ENCODE measurements at regions not wholly inside any gene's neighbourhood (a gene's known extent, or its start where the extent isn't known, plus 50 kb on each side); places are given as distances from the start of the nearest gene placed in this dataset.

DNA sequence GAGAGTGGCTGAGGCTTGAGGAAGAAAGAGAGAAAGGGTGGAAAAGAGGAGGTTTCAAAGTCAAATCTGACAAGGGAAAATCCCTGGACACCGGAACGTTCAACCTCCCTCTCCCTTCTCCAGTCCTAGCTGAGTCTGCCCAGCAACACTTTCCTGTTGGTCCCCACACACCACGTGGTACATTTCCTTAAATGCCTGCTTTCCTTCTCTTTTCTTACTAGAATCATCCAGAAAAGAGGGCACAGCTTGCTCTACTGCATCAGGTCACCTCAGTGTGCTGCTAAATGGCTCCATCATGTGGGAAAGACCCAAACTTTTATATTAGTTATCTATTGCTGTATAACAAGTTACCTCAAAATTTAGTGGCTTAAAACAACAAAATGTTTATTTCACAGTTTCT is 181.2 kb downstream of the NECTIN3 start:
- H3K23me2 ChIP-seq (ENCODE audit: low read depth, low read length) = no peaks in the 10 kb centered on the region
- H3K27me3 ChIP-seq (replicated peaks in 1 of 4; ENCODE audit: control insufficient read depth in 3 of 4, extremely low read depth in 1 of 4, insufficient read depth in 3 of 4, low read length in 3 of 4) = no peaks in the 10 kb centered on the region
- no peak overlapping the region for H3K4me3 ChIP-seq (ENCODE audit: extremely low read depth in 1 of 4, insufficient read depth in 2 of 4, low read depth in 3 of 4, low read length in 4 of 4)
- H3K4me2 ChIP-seq (ENCODE audit: insufficient read depth in 1 of 2, low read depth in 2 of 2, low read length in 2 of 2) = no peak overlapping the region
- H3K4me1 ChIP-seq (replicated peaks in 1 of 4; ENCODE audit: control insufficient read depth in 3 of 4, insufficient read depth in 4 of 4, low read length in 3 of 4) = no peaks in the 10 kb centered on the region
- POLR2A ChIA-PET (ENCODE audit: partially characterized antibody) = interaction anchor here (1.7 kb wide), 1 partner anchor 287 kb away, joined by 5 read pairs; no protein-coding TSS in a partner anchor
- H4K91ac ChIP-seq (replicated peaks; ENCODE audit: insufficient read length, low read length) = no peak overlapping the region
- DNase-seq (ENCODE audit: low read depth in 1 of 2, low spot score in 2 of 2) (no peak), FAIRE-seq (no peak)
- H3K79me1 ChIP-seq (ENCODE audit: low read depth, low read length) = no peaks in the 10 kb centered on the region
- no peak overlapping the region for H4K5ac ChIP-seq (ENCODE audit: insufficient read length, low read depth, low read length)
- no peak overlapping the region for H3K27ac ChIP-seq (ENCODE audit: low read depth, low read length)
- H2BK120ac ChIP-seq (replicated peaks; ENCODE audit: low read depth, low read length) = no peak overlapping the region
- H3K23ac ChIP-seq (ENCODE audit: insufficient read length) = no peak overlapping the region
- no peak overlapping the region for H4K8ac ChIP-seq (ENCODE audit: extremely low read depth, insufficient read depth, low read length)
- CTCF ChIA-PET (ENCODE audit: partially characterized antibody) = interaction anchor here (0.9 to 2.8 kb wide), 5 partner anchors 54 to 237 kb away, joined by 3 to 11 read pairs (median 3); no protein-coding TSS in a partner anchor
- 33% methylated on average over 3 of the region's 3 CpGs; no CpG with 5 or more reads in 1 of the 2 experiments for WGBS, 2 experiments (ENCODE audit: extremely low coverage in 1 of 2, insufficient coverage in 1 of 2, insufficient read length in 1 of 2, insufficient replicate concordance in 2 of 2, low coverage in 1 of 2, low lambda C conversion rate in 2 of 2, missing lambda C conversion rate in 1 of 2)
- no peaks in the 10 kb centered on the region for H3K79me2 ChIP-seq (ENCODE audit: control insufficient read depth in 1 of 2, insufficient read depth in 2 of 2, low read length in 2 of 2)
- H3K36me3 ChIP-seq (ENCODE audit: control insufficient read depth in 2 of 4, insufficient read depth in 4 of 4, low read length in 3 of 4) = no peaks in the 10 kb centered on the region
- no peak overlapping the region for H2BK15ac ChIP-seq (ENCODE audit: low read length)
- H2BK12ac ChIP-seq (ENCODE audit: low read depth, low read length) = no peak overlapping the region
- H3K4ac ChIP-seq (replicated peaks; ENCODE audit: insufficient read length, low read depth, low read length) = no peak overlapping the region
- no peak overlapping the region for H3K9ac ChIP-seq (replicated peaks in 1 of 4; ENCODE audit: extremely low read depth in 1 of 4, low read depth in 3 of 4, low read length in 3 of 4)
- no peak overlapping the region for H2BK5ac ChIP-seq (ENCODE audit: low read depth, low read length)
- H4K20me1 ChIP-seq (replicated peaks in 1 of 2; ENCODE audit: control insufficient read depth in 1 of 2, insufficient read depth in 2 of 2, low read length in 2 of 2) = no peaks in the 10 kb centered on the region
- no peak overlapping the region for H3K56ac ChIP-seq (replicated peaks; ENCODE audit: insufficient read length, low read depth, low read length)
- H2BK20ac ChIP-seq (ENCODE audit: low read length) = no peak overlapping the region
- H3K14ac ChIP-seq (ENCODE audit: insufficient read length) = no peak overlapping the region
- H3K9me3 ChIP-seq (ENCODE audit: insufficient read depth in 2 of 2, low read depth in 1 of 2, low read length in 1 of 2) = no peaks in the 10 kb centered on the region
- no peak overlapping the region for H3K18ac ChIP-seq (ENCODE audit: extremely low read depth, low read length)
- peak overlapping the region; percentile 68; the same call in 1 of the 2 replicates for H2AFZ ChIP-seq (ENCODE audit: low read length)
- H2AK5ac ChIP-seq (ENCODE audit: low read depth, low read length) = no peak overlapping the region
- TF ChIP-seq RAD21 (IDR thresholded peaks at IDR 0.05 in 1 of 2, conservative IDR thresholded peaks at IDR 0.05 in 1 of 2; ENCODE audit: low read depth in 2 of 2, low read length in 2 of 2) (peak; percentile 67 to 72), CTCF (IDR thresholded peaks at IDR 0.05; ENCODE audit: control extremely low read depth in 1 of 3, insufficient read depth in 1 of 3, low read depth in 1 of 3, low read length in 3 of 3) (peak in 2 of 3 experiments; percentile 7 to 34; a peak in 2 of 4 replicates), MAFK (IDR thresholded peaks at IDR 0.05; ENCODE audit: low read depth, low read length) (no peak), JUN (IDR thresholded peaks at IDR 0.05; ENCODE audit: low read depth, low read length) (no peak), CHD1 (IDR thresholded peaks at IDR 0.05; ENCODE audit: low read depth, low read length) (no peak), FOSL1 (IDR thresholded peaks at IDR 0.05; ENCODE audit: insufficient read depth, low read depth, low read length) (no peak), TCF12 (IDR thresholded peaks at IDR 0.05; ENCODE audit: low read depth, low read length) (no peak), HDAC6 (IDR thresholded peaks at IDR 0.05; ENCODE audit: low read depth, low read length) (no peak), BRCA1 (IDR thresholded peaks at IDR 0.05; ENCODE audit: low read depth, low read length) (no peak)
- TF ChIP-seq, protein P1, sequence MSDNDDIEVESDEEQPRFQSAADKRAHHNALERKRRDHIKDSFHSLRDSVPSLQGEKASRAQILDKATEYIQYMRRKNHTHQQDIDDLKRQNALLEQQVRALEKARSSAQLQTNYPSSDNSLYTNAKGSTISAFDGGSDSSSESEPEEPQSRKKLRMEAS (IDR thresholded peaks at IDR 0.05) = 0 out of 2 replicates have a peak, but pooled peaks have one; percentile 22

Measured in H1 (cell line).